ENCODE measurements at regions not wholly inside any gene's neighbourhood (a gene's known extent, or its start where the extent isn't known, plus 50 kb on each side); places are given as distances from the start of the nearest gene placed in this dataset.

DNA sequence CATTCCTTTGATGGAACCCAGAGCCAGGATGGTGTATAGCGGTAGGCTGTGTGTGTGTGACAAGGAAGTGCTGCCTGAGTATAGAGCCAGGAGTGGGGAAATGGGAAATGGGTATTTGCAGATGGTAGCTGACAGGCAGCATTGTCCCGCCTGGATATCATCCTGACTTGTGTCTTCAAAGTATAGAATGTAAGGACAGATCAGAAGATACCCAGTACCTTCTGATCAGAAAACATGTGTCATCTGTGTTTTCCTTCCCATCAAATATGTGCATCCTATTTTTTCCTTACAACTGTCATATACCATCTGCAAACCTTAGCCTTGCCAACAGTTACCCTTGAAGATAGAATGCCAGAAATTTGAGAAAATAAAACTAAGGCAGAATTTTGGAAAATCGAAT, 146.2 kb upstream of the CBLB start:
- no peak for DNase-seq (ENCODE audit: low read depth in 3 of 3, low spot score in 2 of 3)

DNA sequence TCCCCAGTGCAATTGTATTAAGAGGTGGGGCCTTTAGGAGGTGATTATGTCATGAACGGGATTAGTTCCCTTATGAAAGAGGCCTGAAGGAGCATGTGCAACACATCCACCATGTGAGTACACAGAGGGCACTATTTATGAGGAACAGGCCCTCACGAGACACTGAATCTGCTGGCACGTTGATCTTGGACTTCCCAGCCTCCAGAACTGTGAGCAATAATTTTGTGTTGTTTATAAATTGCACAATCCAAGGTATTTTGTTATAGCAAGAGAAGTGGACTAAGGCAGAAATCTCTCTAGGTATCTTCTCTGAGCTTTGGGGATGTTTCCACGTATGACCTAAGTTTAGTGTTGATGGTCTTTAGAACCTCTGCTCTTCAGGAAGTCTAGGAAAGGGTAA, 149.3 kb upstream of the CBLB start:
- no peak for DNase-seq (ENCODE audit: low read depth in 3 of 3, low spot score in 2 of 3)

DNA sequence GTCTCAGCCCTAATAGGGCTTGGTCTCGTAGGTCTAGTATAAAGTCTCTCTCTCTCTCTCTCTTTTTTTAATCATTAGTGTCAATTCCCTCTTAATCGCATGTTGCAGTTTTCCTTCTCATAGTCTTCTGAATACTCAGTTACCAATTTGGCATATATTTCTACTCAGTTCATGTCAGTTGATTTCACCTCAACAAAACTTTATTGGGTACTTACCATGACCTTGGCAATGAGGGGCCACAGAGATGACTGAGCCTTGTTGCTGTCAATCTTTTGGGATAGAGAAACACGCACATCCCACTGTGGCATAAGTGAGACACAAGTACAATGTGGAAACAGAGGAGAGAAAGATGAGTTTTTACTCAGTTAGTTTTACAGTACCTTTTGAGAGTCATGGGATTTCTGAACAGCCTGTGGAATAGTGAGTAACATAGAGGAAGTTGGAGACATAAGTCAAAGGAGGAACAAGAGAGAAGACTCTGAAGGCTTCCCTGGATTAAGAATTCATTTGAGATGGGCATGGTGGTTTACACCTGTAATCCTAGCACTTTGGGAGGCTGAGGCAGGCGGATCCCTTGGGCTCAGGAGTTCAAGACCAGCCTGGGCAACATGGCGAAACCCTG, 150.2 kb upstream of the CBLB start:
- DNase-seq (ENCODE audit: low read depth in 3 of 3, low spot score in 2 of 3) = no peak

DNA sequence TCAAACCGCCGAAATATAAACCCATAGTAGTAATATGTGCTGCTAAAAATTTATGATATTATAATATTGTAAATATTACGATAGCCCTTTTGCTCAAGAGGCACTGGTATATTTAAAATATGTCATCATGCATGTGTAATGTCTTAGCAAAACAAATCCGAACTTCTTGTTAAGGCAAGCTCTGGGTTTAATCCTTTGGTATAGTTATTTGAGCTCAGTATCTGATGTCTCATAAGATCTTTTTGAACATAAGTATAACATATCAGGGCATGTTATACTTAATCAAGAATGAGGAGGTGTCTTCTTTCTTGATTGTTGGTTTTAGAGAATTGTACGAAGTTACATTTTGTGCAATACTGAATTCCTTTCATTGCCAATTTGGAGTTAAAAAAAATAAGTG, 154.1 kb upstream of the CBLB start:
- no peak for DNase-seq (ENCODE audit: low read depth in 3 of 3, low spot score in 2 of 3)

DNA sequence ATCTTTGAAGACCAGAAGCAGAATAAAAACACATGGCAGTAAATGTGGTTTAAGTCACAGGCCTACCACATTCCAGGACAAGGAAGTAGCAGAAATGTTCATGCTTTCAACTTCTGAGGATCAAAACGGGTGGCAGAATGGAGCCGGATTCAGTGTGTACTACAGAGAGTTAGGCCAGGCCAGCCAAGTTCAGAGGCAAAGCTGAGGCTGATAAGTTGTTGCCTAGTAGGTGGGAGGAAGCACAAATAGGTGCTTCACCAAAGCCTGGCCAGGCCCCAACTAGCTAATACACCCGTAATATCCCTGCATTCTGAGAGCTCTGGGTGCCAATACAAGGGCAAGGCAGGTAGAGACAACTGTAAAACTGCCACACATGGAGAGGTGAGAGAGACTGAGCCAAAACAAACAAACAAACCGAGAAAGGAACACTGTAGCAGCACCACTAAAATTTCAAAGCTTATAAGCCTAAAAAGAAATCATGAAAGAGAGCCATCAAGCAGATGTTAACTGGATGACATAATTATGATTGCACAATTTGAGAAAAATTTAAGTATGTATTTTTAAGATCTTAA, 156.4 kb upstream of the CBLB start:
- no peak for DNase-seq (ENCODE audit: low read depth in 3 of 3, low spot score in 2 of 3)

DNA sequence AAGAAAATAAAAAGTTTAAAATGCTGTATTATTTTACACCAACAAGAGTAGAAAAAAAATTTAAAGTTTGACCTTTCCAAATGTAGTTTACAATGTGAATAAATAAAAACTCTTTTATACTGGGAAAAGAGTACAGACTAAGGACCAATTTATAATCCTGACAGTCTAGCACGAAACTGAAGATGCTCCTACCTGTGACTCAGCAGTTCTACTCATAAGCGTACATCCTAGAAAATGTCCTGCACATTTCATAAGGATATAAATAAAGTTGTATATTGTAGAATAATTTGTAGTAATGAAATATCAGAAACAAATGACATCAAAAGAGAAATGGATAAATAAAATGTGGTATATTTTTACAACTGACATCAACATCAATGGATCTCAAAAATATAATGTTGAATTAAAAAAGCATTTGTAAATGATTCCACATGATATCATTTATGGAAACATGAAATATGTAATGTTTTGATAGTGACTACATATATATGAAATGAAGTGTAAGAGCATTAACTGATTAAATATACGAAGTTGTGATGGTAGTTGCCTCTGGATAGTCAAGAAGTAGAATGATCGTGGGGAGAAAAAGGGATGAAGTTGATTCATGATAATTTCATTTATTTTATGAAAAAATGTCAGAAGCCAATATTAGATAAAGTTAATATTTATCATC, 161.3 kb upstream of the CBLB start:
- DNase-seq (ENCODE audit: low read depth in 3 of 3, low spot score in 2 of 3) = no peak

DNA sequence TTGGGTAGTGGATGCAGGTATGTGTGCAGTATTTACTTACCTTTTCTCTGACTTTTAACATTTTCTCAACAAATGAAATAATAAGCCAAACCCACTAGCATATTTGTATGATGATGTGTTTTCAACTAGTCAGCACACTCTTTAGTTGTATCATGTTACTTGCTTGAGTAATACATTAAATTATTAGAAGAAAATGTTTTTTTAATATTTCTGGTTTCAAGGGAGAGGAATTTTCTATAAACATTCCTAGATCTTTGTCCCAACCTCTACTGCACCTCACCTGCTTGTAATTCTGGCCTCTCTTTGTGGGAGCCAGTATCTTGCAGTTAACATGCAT, 161.8 kb upstream of the CBLB start:
- DNase-seq (ENCODE audit: low read depth in 3 of 3, low spot score in 2 of 3) = no peak

DNA sequence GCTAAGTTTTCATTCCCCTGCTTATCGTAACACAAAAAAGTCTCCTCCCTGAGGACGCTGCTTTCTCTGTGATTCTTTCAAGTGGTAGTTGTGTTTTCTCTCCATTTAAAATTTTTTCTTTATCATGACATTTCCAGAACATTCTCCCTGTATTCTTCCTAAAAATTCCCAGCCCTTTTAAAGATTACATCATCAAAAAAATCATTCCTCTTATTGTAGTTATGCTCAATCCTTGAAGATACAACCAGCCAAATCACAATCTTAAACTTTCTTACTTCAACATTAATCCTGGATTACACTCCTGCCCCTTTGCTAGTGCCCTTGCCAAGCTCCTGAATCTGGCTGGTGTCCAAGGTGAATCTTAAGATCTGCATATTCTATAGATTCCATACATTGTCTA, 163.7 kb upstream of the CBLB start:
- DNase-seq (ENCODE audit: low read depth in 3 of 3, low spot score in 2 of 3) = no peak

DNA sequence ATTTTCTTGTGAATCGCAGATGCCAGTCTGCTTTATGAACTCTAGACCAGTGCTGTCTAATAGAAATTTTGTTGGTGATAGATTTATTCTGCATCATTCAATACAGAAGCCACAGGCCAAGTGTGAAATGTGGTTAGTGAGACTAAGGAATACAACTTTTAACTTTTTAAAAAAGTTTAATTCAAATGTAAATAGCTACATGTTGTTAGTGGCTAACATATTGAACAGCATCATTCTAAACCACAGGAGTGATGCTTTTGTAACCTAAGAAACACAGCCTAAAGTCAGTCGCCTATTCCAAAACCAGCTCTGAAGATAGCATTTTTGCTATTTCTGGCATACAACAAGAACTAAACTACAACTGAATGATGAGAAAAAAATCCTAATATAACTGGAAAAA, 164.8 kb upstream of the CBLB start:
- no peak for DNase-seq (ENCODE audit: low read depth in 3 of 3, low spot score in 2 of 3)

DNA sequence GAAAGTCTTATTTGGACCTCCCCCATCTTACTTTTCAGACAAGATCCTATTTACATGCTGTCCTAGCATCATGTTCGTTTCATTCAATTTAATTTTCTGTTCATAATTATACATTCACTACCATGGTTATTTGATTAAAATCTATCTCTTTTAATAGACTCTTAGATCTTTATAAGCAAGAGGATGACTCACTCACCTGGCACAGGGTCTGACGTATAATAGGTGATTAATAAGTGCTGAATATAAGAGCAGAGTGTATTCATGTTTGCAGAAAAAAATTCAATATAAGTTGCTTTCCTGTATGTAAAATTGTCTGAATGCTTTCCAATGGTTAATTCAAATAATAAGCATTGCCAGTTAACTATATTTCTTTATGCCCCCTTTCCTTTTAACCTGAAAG, 165.5 kb upstream of the CBLB start:
- DNase-seq (ENCODE audit: low read depth in 3 of 3, low spot score in 2 of 3) = no peak

DNA sequence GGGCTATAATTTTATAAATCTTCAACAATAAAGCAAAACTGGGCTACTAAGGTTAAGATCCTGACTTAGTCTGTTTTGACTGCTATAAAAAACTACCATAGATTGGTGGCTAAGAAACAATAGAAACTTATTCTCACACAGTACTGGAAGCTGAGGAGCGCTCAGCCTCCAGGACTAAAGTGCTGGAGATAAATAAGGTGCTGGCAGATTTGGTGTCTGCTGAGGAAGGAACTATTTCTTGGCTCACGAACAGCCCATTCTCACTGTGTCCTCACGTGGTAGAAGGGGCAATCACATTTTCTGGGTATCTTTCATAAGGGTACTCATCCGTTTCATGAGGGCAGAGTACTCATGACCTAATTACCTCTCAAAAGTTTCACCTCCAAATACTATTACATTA, 166.8 kb upstream of the CBLB start:
- DNase-seq (ENCODE audit: low read depth in 3 of 3, low spot score in 2 of 3) = no peak

DNA sequence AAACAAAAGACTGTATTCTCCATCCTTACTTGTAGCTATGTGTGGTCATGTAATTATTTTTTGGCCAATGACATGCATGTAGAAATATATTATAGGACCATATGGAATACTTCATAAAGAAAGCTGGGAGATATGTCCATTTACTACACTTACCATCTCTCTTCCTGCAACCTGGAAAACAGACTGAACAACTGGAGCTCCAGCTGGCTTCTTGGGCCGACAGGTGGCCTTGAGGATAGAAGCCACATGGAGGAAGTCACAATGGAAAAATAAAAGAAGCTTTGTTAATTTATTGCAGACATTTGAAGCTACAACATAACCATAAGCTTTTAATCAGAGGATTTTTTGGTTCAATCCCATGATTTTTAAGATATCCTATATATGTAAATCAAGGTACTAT, 167.9 kb upstream of the CBLB start:
- no peak for DNase-seq (ENCODE audit: low read depth in 3 of 3, low spot score in 2 of 3)

DNA sequence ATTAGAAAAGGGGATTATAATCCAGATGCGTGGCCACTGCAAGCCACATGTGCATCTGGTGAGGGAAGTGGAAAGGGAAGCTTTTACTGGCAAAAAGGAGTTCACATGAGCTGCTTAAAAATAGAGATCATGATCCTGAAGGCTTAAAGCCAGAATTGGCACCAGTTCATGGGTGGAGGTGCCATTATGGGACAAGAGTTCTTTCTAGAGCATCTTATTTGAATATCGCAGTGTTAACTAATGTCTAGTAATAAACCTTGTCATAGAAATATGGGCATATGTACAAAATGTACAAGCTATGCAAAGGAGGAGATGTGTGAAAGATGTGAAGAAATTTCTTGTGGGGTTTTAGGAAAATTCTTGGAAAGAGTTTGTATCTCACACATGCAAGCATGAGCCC, 178.4 kb upstream of the CBLB start:
- DNase-seq (ENCODE audit: low read depth in 3 of 3, low spot score in 2 of 3) = no peak

DNA sequence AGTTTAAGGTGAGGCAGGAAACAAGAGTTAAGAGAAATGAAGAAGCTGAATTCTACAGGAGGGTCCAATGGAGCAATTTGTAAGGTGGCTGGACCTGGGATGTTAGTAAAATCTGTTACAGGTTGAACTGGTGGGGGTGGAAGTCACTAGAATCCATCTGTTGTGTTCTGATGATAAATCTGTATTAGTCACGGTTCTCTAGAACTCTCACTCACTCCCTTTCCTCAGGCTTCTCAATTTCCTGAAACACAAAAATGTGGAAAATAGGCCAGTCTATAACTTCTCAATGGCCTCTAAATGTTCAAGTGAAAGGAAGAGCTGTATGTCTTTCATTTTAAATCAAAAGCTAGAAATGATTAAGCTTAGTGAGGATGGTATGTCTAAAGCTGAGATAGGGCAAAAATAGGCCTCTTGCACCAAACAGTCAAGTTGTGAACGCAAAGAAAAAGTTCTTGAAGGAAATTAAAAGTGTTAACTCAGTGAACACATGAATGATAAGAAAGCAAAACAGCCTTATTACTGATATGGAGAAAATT, 180.2 kb upstream of the CBLB start:
- DNase-seq (ENCODE audit: low read depth in 3 of 3, low spot score in 2 of 3) = no peak

DNA sequence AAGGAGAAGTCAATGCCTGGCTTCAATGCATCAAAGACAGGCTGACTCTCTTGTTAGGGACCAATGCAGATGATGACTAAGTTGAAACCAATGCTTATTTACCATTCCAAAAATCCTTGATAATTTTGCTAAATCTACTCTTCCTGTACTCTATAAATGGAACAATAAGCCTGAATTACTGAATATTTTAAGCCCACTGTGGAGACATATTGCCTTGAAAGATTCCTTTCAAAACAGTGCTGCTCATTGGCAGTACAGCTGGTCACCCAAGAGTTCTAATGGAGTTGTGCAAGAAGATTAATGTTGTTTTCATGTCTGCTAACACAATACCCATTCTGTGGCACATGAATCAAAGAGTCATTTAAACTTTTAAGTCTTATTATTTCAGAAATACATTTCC, 181.0 kb upstream of the CBLB start:
- no peak for DNase-seq (ENCODE audit: low read depth in 3 of 3, low spot score in 2 of 3)

DNA sequence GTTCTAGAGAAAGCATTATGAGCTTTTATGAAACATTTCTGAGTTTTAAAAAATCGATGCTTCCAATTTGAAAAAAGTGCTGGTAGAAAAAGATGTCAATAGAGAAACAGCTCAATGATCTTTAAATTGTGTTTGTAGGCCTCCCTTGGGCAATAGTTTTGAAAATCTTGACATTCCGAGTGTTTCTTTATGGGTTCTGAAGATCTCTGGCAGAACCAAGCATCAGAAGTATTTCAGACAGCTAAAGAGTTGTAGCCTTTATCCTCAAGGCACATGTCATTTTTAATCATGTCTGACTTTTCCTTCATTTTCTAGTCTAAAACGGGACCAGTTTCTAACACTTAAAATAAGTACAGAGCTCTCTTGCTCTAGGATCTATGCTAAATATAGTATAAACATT, 188.1 kb upstream of the CBLB start:
- no peak for DNase-seq (ENCODE audit: low read depth in 3 of 3, low spot score in 2 of 3)

DNA sequence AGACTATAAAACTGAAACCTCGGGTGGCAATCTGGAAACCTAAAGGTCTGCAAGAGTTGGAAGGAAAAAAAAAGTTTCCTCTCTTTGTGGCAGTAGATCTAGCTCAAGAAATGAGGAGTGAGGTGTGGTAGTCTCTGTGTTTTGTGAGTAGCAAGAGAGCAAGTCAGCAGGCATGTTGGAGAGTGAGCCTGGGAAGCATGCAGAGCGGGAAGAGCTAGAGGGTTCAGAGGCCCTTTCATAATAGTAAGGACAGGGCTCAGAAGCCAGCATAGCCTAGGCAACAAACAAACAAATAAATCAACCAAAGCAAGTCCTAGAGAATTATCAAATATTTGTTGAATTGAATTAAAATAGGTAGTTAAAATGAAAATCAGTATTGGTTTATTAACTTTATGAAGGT, 189.7 kb upstream of the CBLB start:
- no peak for DNase-seq (ENCODE audit: low read depth in 3 of 3, low spot score in 2 of 3)

DNA sequence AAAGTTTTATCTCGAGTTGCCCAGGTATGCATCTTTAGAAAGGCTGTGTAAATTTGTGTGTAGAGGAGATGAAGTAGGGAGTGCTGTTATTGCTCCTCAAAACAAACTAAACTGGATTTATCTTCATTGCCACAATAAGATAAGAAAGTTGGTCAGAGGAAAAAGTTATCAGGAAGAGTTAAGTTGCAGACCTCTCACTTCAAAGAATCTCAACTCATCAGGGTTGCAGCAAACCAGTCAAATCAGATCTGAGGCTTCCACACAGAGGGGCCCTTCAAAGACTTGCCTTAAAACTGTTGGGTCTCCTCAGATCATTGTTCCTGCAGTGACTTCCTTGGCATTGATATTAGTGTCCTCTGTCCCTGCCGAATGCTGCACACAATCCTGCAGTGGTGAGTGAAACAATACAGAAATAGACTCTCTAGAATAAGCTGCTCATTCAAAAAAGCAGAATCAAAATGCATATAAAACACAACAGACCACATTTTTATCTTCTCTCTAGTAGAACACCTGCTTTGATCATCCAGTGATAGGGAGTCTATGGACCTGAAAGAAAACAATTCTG, 191.2 kb upstream of the CBLB start:
- no peak for DNase-seq (ENCODE audit: low read depth in 3 of 3, low spot score in 2 of 3)

DNA sequence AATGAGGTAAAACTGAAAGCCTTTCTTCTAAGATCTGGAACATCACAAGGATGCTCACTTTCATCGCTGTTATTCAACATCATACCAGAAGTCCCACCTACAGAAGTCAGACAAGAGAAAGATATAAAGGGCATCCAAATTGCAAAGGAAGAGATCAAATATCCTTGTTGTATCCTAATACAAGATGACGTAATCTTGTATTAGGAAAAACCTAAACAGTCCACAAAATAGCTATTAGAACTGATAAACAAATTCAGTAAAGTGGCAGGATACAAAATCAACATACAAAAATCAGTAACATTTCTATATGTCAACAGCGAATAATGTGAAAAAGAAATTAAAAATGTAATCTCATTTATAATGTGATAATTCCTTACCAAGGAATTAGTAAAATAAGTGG, 195.1 kb upstream of the CBLB start:
- DNase-seq (ENCODE audit: low read depth in 3 of 3, low spot score in 2 of 3) = no peak

DNA sequence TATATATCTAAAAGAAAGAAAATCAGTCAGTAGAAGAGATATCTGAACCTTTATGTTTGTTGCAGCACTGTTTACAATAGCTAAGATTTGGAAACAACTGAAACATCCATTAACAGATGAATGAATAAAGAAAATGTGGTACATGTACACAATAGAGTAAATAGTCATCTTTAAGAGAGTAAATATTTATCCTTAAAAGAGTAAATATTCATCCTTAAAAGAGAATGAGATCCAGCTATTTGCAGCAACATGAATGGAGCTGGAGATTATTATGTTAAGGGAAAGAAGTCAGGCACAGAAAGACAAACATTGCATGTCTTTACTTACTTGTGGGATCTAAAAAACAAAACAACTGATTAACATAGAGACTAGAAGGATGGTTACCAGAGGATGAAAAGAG, 197.0 kb upstream of the CBLB start:
- no peak for DNase-seq (ENCODE audit: low read depth in 3 of 3, low spot score in 2 of 3)

DNA sequence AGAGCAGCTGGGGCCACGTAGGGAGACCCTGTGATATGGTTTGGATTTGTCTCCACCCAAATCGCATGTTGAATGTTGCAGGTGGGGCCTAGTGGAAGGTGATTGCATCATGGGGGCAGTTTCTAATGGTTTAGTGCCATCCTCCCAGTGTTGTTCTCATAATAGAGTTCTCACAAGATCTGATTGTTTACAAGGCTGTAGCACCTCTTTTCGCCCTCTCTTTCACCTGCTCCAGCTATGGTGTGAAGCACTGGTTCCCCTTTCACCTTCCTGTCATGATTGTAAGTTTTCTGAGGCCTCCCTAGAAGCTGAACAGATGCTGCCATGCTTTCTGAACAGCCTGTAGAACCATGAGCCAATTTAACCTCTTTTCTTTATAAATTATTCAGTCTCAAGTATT, 198.9 kb upstream of the CBLB start:
- DNase-seq (ENCODE audit: low read depth in 3 of 3, low spot score in 2 of 3) = no peak

DNA sequence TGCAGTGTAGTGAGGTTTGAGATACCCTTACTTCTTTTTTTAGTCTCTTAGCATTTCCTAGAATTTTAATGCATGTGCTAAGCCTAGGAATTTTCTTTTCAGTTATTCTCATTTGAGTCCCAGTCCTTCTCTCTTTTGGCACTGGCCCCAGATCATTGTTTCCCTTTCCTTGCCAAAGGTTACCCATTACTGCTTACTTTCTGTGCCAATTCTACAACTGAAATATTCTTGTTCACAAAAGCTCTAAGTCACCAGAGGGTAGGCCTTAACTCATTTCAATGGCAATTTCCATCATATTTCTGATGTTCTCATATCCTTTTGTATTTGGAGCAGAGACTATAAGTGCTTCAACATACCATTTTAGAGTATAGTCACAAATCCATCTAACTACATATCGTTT, 199.6 kb upstream of the CBLB start:
- DNase-seq (ENCODE audit: low read depth in 3 of 3, low spot score in 2 of 3) = no peak
